GM12878 (cell line): ENCODE measurements at regions not wholly inside any gene's neighbourhood (a gene's known extent, or its start where the extent isn't known, plus 50 kb on each side); places are given as distances from the start of the nearest gene placed in this dataset.

ENCODE experiments used
- ATAC-seq: fragments of 200-7000 bp; cut with Tn5 transposase; 3 replicates; pipeline ENCODE4 v1.9.1; 2020; ENCODE audit warnings: mild to moderate bottlenecking, moderate library complexity
- BruUV-seq: library from RNA; stranded (reverse); fragments of 400-500 nt; replicated peaks from 2 replicates; lab custom pipeline; 2021; lab: Mats Ljungman, UMichigan
- CTCF ChIA-PET: fragments of 300-600 bp; sonication (Branson Sonifier 250); formaldehyde crosslinking; extraction: SDS; loops from one replicate; lab custom pipeline; 2021; ENCODE audit warnings: inconsistent platforms; lab: Yijun Ruan, JAX
- POLR2A ChIA-PET: fragments of 350-600 bp; formaldehyde crosslinking; extraction: SDS; loops from one replicate; lab custom pipeline; 2021; ENCODE audit warnings: inconsistent platforms; lab: Charles Lee
- RAD21 ChIA-PET: fragments of 300-600 bp; sonication (Branson Sonifier 250); formaldehyde crosslinking; loops from one replicate; lab custom pipeline; 2023; ENCODE audit warnings: antibody characterized with exemption; ENCODE audit not compliant: unreplicated experiment; lab: Charles Lee
- SMC1A ChIA-PET: fragments of 300-600 bp; sonication (Branson Sonifier 250); formaldehyde crosslinking; loops from one replicate; lab custom pipeline; 2023; ENCODE audit not compliant: unreplicated experiment, uncharacterized antibody; lab: Charles Lee
- DNase-seq: peaks from one replicate; pipeline ENCODE4 v3.0.0-alpha.2; 2011; ENCODE audit warnings: low read depth, low spot score
- FAIRE-seq: peaks from 3 replicates; lab custom pipeline; 2011; peaks lifted over from hg19 to GRCh38; lab: Jason Lieb, UNC
- H2AFZ ChIP-seq: 2 replicates; pipeline ENCODE4 v1.6.0; 2011; ENCODE audit warnings: low read depth, low read length, control low read depth; ENCODE audit not compliant: control insufficient read depth
- H3K27ac ChIP-seq: 2 replicates; pipeline ENCODE4 v1.5.1; 2011; ENCODE audit warnings: control low read depth; ENCODE audit not compliant: control insufficient read depth, insufficient read depth
- H3K27me3 ChIP-seq, 2 experiments: replicated peaks in 1 of 2; 2 replicates each; pipeline versions ENCODE4 v1.6.0 to v1.6.1; 2011; ENCODE audit warnings: low read length in 1 of 2; ENCODE audit not compliant: control insufficient read depth in 2 of 2, insufficient read depth in 2 of 2
- H3K36me3 ChIP-seq, 2 experiments: 2 replicates each; pipeline ENCODE4 v1.5.1; 2011; ENCODE audit warnings: low read length in 1 of 2; ENCODE audit not compliant: control insufficient read depth in 2 of 2, insufficient read depth in 2 of 2
- H3K4me1 ChIP-seq: 2 replicates; pipeline ENCODE4 v1.6.1; 2011; ENCODE audit warnings: mild to moderate bottlenecking, low read length, moderate library complexity, mixed read lengths; ENCODE audit not compliant: control insufficient read depth, insufficient read depth
- H3K4me2 ChIP-seq: 2 replicates; pipeline ENCODE4 v1.6.0; 2011; ENCODE audit warnings: control low read depth; ENCODE audit not compliant: control insufficient read depth, insufficient read depth
- H3K4me3 ChIP-seq: fragments of 200-600 bp; sonication (generic); 2 replicates; pipeline ENCODE4 v1.5.1; 2016
- H3K79me2 ChIP-seq: 2 replicates; pipeline ENCODE4 v1.6.0; 2011; ENCODE audit warnings: low read length; ENCODE audit not compliant: control insufficient read depth, insufficient read depth
- H3K9ac ChIP-seq: 2 replicates; pipeline ENCODE4 v1.8.0; 2011; ENCODE audit warnings: low read length, control low read depth, mixed read lengths; ENCODE audit not compliant: control insufficient read depth, insufficient read depth
- H3K9me3 ChIP-seq: replicated peaks from 3 replicates; pipeline ENCODE4 v1.5.1; 2011; ENCODE audit warnings: mild to moderate bottlenecking, low read length; ENCODE audit not compliant: control insufficient read depth, insufficient read depth
- H4K20me1 ChIP-seq: 2 replicates; pipeline ENCODE4 v1.6.0; 2011; ENCODE audit not compliant: control insufficient read depth, insufficient read depth
- ATF7 ChIP-seq: fragments of 450-650 bp; IDR thresholded peaks from 2 replicates; pipeline ENCODE4 v1.6.1; 2016; ENCODE audit warnings: low read depth, mild to moderate bottlenecking
- BMI1 ChIP-seq: fragments of 450-650 bp; IDR thresholded peaks from 2 replicates; pipeline ENCODE4 v1.6.1; 2016; ENCODE audit warnings: mild to moderate bottlenecking, moderate library complexity, borderline replicate concordance
- CREB1 ChIP-seq: IDR thresholded peaks from 2 replicates; pipeline ENCODE4 v1.6.1; 2012; ENCODE audit warnings: low read depth, mild to moderate bottlenecking, inconsistent platforms
- CREM ChIP-seq: IDR thresholded peaks from 2 replicates; pipeline ENCODE4 v1.6.1; 2014; ENCODE audit warnings: antibody characterized with exemption, low read depth
- EP300 ChIP-seq, 2 experiments: fragments of 150-350 bp in 1 of 2; IDR thresholded peaks; 2 replicates each; pipeline ENCODE4 v1.6.1; 2011 to 2012; ENCODE audit warnings: low read depth in 2 of 2, low read length in 2 of 2, borderline replicate concordance in 1 of 2, improper control_type of control experiment in 1 of 2, inconsistent platforms in 1 of 2; ENCODE audit not compliant: control insufficient read depth in 1 of 2
- HDAC6 ChIP-seq: fragments of 200-600 bp; sonication (generic); IDR thresholded peaks from one replicate; pipeline ENCODE4 v1.8.0; 2017; ENCODE audit warnings: antibody characterized with exemption; ENCODE audit not compliant: unreplicated experiment
- IKZF2 ChIP-seq, 2 experiments: fragments of 450-650 bp; IDR thresholded peaks; 2 replicates each; pipeline ENCODE4 v1.6.1; 2017; ENCODE audit warnings: mild to moderate bottlenecking in 2 of 2, moderate library complexity in 2 of 2
- MTA2 ChIP-seq: fragments of 450-650 bp; IDR thresholded peaks from 2 replicates; pipeline ENCODE4 v1.6.1; 2016; ENCODE audit warnings: low read depth, mild to moderate bottlenecking, moderate library complexity
- MTA3 ChIP-seq: IDR thresholded peaks from 2 replicates; pipeline ENCODE4 v1.6.1; 2012; ENCODE audit warnings: low read length, inconsistent platforms, borderline replicate concordance
- NR2C2 ChIP-seq: IDR thresholded peaks from 2 replicates; pipeline ENCODE4 v1.6.1; 2011; ENCODE audit warnings: borderline replicate concordance, low read depth; ENCODE audit not compliant: control insufficient read depth, insufficient read length
- PAX5 ChIP-seq: IDR thresholded peaks from 2 replicates; pipeline ENCODE4 v1.6.1; 2011; ENCODE audit warnings: low read depth, low read length, borderline replicate concordance
- RBBP5 ChIP-seq: fragments of 200-600 bp; sonication (generic); conservative IDR thresholded peaks from 2 replicates; pipeline ENCODE4 v1.6.1; 2016
- RFX5 ChIP-seq: IDR thresholded peaks from 2 replicates; pipeline ENCODE4 v1.6.1; 2011; ENCODE audit warnings: low read depth, low read length, improper control_type of control experiment
- SIX5 ChIP-seq: IDR thresholded peaks from 2 replicates; pipeline ENCODE4 v1.6.1; 2011; ENCODE audit warnings: mild to moderate bottlenecking, low read depth, low read length, moderate library complexity; ENCODE audit not compliant: severe bottlenecking
- TCF7 ChIP-seq: IDR thresholded peaks from 2 replicates; pipeline ENCODE4 v1.6.1; 2014; ENCODE audit warnings: antibody characterized with exemption, borderline replicate concordance
- YBX1 ChIP-seq: fragments of 450-650 bp; IDR thresholded peaks from 2 replicates; pipeline ENCODE4 v1.6.1; 2016; ENCODE audit warnings: antibody characterized with exemption
- YY1 ChIP-seq: IDR thresholded peaks from 2 replicates; pipeline ENCODE4 v1.6.1; 2011; ENCODE audit warnings: low read depth, mild to moderate bottlenecking, low read length
- ZNF622 ChIP-seq: fragments of 450-650 bp; IDR thresholded peaks from 2 replicates; pipeline ENCODE4 v1.6.1; 2017; ENCODE audit warnings: mild to moderate bottlenecking, inconsistent platforms
- WGBS: methylation state at CpG from one replicate; pipeline ENCODE4 v1.1.6; 2016; ENCODE audit warnings: low lambda C conversion rate; ENCODE audit not compliant: insufficient replicate concordance, insufficient coverage; ENCODE audit errors: missing lambda C conversion rate; 5-methylcytosine and 5-hydroxymethylcytosine counted together
- in situ Hi-C: fragments of 300-500 bp; cut with MboI; formaldehyde crosslinking; loops from 9 replicates; pipeline ENCODE4 v1.14.3; 2018; ENCODE audit warnings: mixed read lengths
- intact Hi-C: fragments of 100-400 bp; cut with micrococcal nuclease; formaldehyde crosslinking; loops from one replicate; pipeline ENCODE4 v1.14.2; 2022; ENCODE audit not compliant: unreplicated experiment
- TF ChIP-seq, protein P1 (sequence below): fragments of 450-650 bp; IDR thresholded peaks from 2 replicates; pipeline ENCODE4 v1.6.1; 2016; ENCODE audit warnings: mild to moderate bottlenecking

DNA sequence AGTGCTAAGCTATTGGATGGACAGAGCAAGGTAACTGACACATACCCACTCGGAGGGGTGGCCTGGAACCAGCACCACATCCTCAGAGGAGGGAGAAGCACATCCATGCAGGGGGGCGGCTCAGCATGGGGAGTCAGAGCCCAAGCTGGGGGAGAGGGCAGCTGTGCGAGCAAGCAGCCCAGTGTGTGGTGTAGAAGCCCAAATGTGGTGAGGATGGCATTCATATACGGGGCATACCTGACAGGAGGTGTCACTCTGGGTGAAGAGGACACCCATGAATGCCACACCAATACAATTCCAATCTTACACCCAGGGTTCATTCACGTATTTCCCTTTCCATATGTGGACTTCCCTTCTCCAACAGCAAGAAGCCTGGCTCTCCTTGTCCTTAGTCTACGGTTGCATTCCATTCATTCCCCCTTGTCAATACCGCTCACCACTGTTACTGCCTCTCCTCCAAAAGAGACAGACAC lies 58.7 kb upstream of the ACAN start:
- ChIA-PET RAD21 (no interaction called here), SMC1A (interaction anchor here (0.6 kb wide), 1 partner anchor 819 kb away, joined by 3 read pairs; no protein-coding TSS in a partner anchor), POLR2A (no interaction called here), CTCF (no interaction called here)
- Histone ChIP-seq H4K20me1 (no peaks in the 10 kb centered on the region), H3K9ac (no peak overlapping the region), H3K4me2 (no peak overlapping the region), H3K79me2 (no peaks in the 10 kb centered on the region), H2AFZ (no peak overlapping the region), H3K9me3 (no peaks in the 10 kb centered on the region), H3K27ac (no peak overlapping the region), H3K36me3 (no peaks in the 10 kb centered on the region), H3K27me3 (no peaks in the 10 kb centered on the region; a peak in 1 of 4 replicates), H3K4me1 (no peaks in the 10 kb centered on the region), H3K4me3 (no peak overlapping the region)
- DNase-seq: no peak
- TF ChIP-seq NR2C2 (no peak), RBBP5 (no peak), PAX5 (no peak), ZNF622 (no peak), TCF7 (no peak), SIX5 (no peak), YBX1 (no peak), HDAC6 (no peak), CREM (no peak), RFX5 (no peak), EP300 (IDR thresholded peaks at IDR 0.05; ENCODE audit: borderline replicate concordance in 1 of 2, control insufficient read depth in 1 of 2, low read depth in 2 of 2, low read length in 2 of 2) (no peak), ATF7 (no peak), BMI1 (no peak), MTA3 (no peak), CREB1 (no peak), IKZF2 (IDR thresholded peaks at IDR 0.05) (no peak), YY1 (no peak), MTA2 (no peak)
- TF ChIP-seq, protein P1, sequence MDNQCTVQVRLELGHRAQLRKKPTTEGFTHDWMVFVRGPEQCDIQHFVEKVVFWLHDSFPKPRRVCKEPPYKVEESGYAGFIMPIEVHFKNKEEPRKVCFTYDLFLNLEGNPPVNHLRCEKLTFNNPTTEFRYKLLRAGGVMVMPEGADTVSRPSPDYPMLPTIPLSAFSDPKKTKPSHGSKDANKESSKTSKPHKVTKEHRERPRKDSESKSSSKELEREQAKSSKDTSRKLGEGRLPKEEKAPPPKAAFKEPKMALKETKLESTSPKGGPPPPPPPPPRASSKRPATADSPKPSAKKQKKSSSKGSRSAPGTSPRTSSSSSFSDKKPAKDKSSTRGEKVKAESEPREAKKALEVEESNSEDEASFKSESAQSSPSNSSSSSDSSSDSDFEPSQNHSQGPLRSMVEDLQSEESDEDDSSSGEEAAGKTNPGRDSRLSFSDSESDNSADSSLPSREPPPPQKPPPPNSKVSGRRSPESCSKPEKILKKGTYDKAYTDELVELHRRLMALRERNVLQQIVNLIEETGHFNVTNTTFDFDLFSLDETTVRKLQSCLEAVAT: no peak
- no peak for ATAC-seq
- intact Hi-C loops (no loop called here), in situ Hi-C loops (no loop called here)
- WGBS: 24% methylated on average over 7 of the region's 7 CpGs
- BruUV-seq: no TSS peak
- no peak for FAIRE-seq
